GM23338 (cell line): ENCODE measurements at regions not wholly inside any gene's neighbourhood (a gene's known extent, or its start where the extent isn't known, plus 50 kb on each side); places are given as distances from the start of the nearest gene placed in this dataset.

Source experiments
- ATAC-seq: fragments of 200-7000 bp; cut with Tn5 transposase; 3 replicates; pipeline ENCODE4 v1.9.1; 2020
- DNase-seq: peaks from one replicate; pipeline ENCODE4 v3.0.0-alpha.2; 2015; ENCODE audit warnings: low spot score
- H2AFZ ChIP-seq: fragments of 200-600 bp; sonication (generic); 2 replicates; pipeline ENCODE4 v1.8.0; 2016; ENCODE audit warnings: antibody characterized with exemption, mild to moderate bottlenecking, moderate library complexity
- H3F3A ChIP-seq: fragments of 200-600 bp; sonication (generic); replicated peaks from 2 replicates; pipeline ENCODE4 v1.8.0; 2017; ENCODE audit warnings: antibody characterized with exemption, mixed run types, low read depth
- H3K27ac ChIP-seq: fragments of 200-600 bp; sonication (generic); 2 replicates; pipeline ENCODE4 v1.6.1; 2016; ENCODE audit warnings: low read depth
- H3K27me3 ChIP-seq: fragments of 200-600 bp; sonication (generic); 2 replicates; pipeline ENCODE4 v1.8.0; 2016; ENCODE audit warnings: mild to moderate bottlenecking, mixed run types, moderate library complexity; ENCODE audit not compliant: insufficient read depth
- H3K36me3 ChIP-seq: fragments of 200-600 bp; sonication (generic); 2 replicates; pipeline ENCODE4 v1.8.0; 2016; ENCODE audit warnings: mild to moderate bottlenecking; ENCODE audit not compliant: insufficient read depth
- H3K4me1 ChIP-seq: fragments of 200-600 bp; sonication (generic); 2 replicates; pipeline ENCODE4 v1.8.0; 2016; ENCODE audit warnings: mild to moderate bottlenecking, moderate library complexity; ENCODE audit not compliant: insufficient read depth
- H3K4me2 ChIP-seq: fragments of 200-600 bp; sonication (generic); 2 replicates; pipeline ENCODE4 v1.7.1; 2017; ENCODE audit warnings: mixed run types
- H3K4me3 ChIP-seq: fragments of 200-600 bp; sonication (generic); 2 replicates; pipeline ENCODE4 v1.6.1; 2016; ENCODE audit warnings: mixed run types
- H3K79me2 ChIP-seq: fragments of 200-600 bp; sonication (generic); replicated peaks from 2 replicates; pipeline ENCODE4 v1.8.0; 2017; ENCODE audit warnings: mild to moderate bottlenecking; ENCODE audit not compliant: insufficient read depth
- H3K9me2 ChIP-seq: fragments of 200-600 bp; sonication (generic); 2 replicates; pipeline ENCODE4 v1.8.0; 2017; ENCODE audit not compliant: insufficient read depth
- H4K20me1 ChIP-seq: fragments of 200-600 bp; sonication (generic); replicated peaks from 2 replicates; pipeline ENCODE4 v1.8.0; 2017; ENCODE audit warnings: mild to moderate bottlenecking; ENCODE audit not compliant: insufficient read depth
- H3K27ac Mint-ChIP-seq: 2 replicates; pipeline ENCODE4 v1.8.0; 2020; ENCODE audit warnings: inconsistent platforms, mild to moderate bottlenecking, moderate library complexity, mixed read lengths
- H3K27me3 Mint-ChIP-seq: 3 replicates; pipeline ENCODE4 v1.8.0; 2022; ENCODE audit warnings: low read depth, mild to moderate bottlenecking, moderate library complexity, mixed read lengths, inconsistent platforms; ENCODE audit not compliant: insufficient read depth, poor library complexity
- H3K36me3 Mint-ChIP-seq: 3 replicates; pipeline ENCODE4 v1.8.0; 2021; ENCODE audit warnings: low read depth, mild to moderate bottlenecking, inconsistent platforms, moderate library complexity, mixed read lengths
- H3K4me1 Mint-ChIP-seq: 3 replicates; pipeline ENCODE4 v1.8.0; 2020; ENCODE audit warnings: mild to moderate bottlenecking, inconsistent platforms, mixed read lengths
- H3K4me3 Mint-ChIP-seq: 3 replicates; pipeline ENCODE4 v1.8.0; 2021; ENCODE audit warnings: moderate library complexity, mild to moderate bottlenecking, inconsistent platforms, mixed read lengths
- H3K9me3 Mint-ChIP-seq: 3 replicates; pipeline ENCODE4 v1.8.0; 2020; ENCODE audit warnings: moderate library complexity, mild to moderate bottlenecking, inconsistent platforms, mixed read lengths
- CREB1 ChIP-seq: fragments of 250-450 bp; sonication (Bioruptor Pico); IDR thresholded peaks from 2 replicates; pipeline ENCODE4 v1.5.0; 2020; ENCODE audit warnings: low read depth, mild to moderate bottlenecking, moderate library complexity
- ETS1 ChIP-seq: IDR thresholded peaks from 2 replicates; pipeline ENCODE4 v1.6.1; 2016; ENCODE audit warnings: antibody characterized with exemption
- EZH2 ChIP-seq: fragments of 200-600 bp; sonication (generic); IDR thresholded peaks from one replicate; pipeline ENCODE4 v1.8.0; 2017; ENCODE audit warnings: antibody characterized with exemption, mild to moderate bottlenecking, low read depth; ENCODE audit not compliant: unreplicated experiment
- EZH2phosphoT487 ChIP-seq: fragments of 200-600 bp; sonication (generic); IDR thresholded peaks from one replicate; pipeline ENCODE4 v1.8.1; 2018; ENCODE audit warnings: antibody characterized with exemption; ENCODE audit not compliant: unreplicated experiment
- JUNB ChIP-seq: IDR thresholded peaks from one replicate; pipeline ENCODE4 v1.6.1; 2016; ENCODE audit warnings: antibody characterized with exemption; ENCODE audit not compliant: unreplicated experiment
- NANOG ChIP-seq: IDR thresholded peaks from 2 replicates; pipeline ENCODE4 v1.6.1; 2016; ENCODE audit warnings: antibody characterized with exemption, borderline replicate concordance
- POLR2AphosphoS5 ChIP-seq: IDR thresholded peaks from 2 replicates; pipeline ENCODE4 v1.6.1; 2016; ENCODE audit warnings: antibody characterized with exemption, low read depth
- STAT1 ChIP-seq: IDR thresholded peaks from one replicate; pipeline ENCODE4 v1.6.1; 2016; ENCODE audit warnings: antibody characterized with exemption; ENCODE audit not compliant: unreplicated experiment
- ZNF114 ChIP-seq: fragments of 250-450 bp; sonication (Bioruptor Pico); IDR thresholded peaks from 2 replicates; pipeline ENCODE4 v1.5.0; 2020; ENCODE audit warnings: mild to moderate bottlenecking, moderate library complexity
- ZNF331 ChIP-seq: fragments of 250-450 bp; sonication (Bioruptor Pico); IDR thresholded peaks from 2 replicates; pipeline ENCODE4 v1.5.0; 2020; ENCODE audit warnings: low read depth, mild to moderate bottlenecking, moderate library complexity
- ZNF462 ChIP-seq: fragments of 250-450 bp; sonication (Bioruptor Pico); IDR thresholded peaks from 2 replicates; pipeline ENCODE4 v1.5.0; 2020; ENCODE audit warnings: mild to moderate bottlenecking, moderate library complexity
- TF ChIP-seq, protein P1 (sequence below), 2 experiments: fragments of 200-600 bp in 1 of 2; sonication (generic) in 1 of 2; conservative IDR thresholded peaks; 2 replicates each; pipeline versions ENCODE4 v1.5.1 to v1.6.1; 2016 to 2017; ENCODE audit warnings: antibody characterized with exemption in 2 of 2, low read depth in 2 of 2, mild to moderate bottlenecking in 2 of 2, moderate library complexity in 1 of 2
- TF ChIP-seq, protein P2 (sequence below): IDR thresholded peaks from one replicate; pipeline ENCODE4 v1.6.1; 2018; ENCODE audit warnings: antibody characterized with exemption; ENCODE audit not compliant: unreplicated experiment

DNA sequence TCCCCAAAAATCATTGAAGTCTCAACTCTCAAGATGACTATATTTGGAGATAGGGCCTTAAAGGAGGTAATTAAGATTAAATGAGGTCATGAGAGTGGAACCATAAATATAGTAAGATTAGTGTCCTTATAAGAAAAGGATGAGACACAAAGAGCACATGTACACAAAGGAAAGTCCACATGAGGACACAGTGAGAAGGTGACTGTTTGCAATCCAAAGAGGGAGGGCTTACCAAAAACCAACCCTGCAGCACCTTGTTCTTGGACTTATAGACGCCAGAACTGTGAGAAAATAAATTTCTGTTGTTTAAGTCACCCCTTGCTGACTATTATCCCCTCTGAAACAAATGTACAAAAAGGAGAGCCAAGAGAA is 150.4 kb upstream of the SMLR1 start (continued):
- TF ChIP-seq, protein P1, sequence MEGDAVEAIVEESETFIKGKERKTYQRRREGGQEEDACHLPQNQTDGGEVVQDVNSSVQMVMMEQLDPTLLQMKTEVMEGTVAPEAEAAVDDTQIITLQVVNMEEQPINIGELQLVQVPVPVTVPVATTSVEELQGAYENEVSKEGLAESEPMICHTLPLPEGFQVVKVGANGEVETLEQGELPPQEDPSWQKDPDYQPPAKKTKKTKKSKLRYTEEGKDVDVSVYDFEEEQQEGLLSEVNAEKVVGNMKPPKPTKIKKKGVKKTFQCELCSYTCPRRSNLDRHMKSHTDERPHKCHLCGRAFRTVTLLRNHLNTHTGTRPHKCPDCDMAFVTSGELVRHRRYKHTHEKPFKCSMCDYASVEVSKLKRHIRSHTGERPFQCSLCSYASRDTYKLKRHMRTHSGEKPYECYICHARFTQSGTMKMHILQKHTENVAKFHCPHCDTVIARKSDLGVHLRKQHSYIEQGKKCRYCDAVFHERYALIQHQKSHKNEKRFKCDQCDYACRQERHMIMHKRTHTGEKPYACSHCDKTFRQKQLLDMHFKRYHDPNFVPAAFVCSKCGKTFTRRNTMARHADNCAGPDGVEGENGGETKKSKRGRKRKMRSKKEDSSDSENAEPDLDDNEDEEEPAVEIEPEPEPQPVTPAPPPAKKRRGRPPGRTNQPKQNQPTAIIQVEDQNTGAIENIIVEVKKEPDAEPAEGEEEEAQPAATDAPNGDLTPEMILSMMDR (conservative IDR thresholded peaks at IDR 0.05; ENCODE audit: low read depth in 2 of 2) = no peak
- TF ChIP-seq STAT1 (no peak), EZH2 (no peak), ZNF331 (CRISPR knock-in tag) (no peak), NANOG (no peak), POLR2AphosphoS5 (no peak), JUNB (no peak)

DNA sequence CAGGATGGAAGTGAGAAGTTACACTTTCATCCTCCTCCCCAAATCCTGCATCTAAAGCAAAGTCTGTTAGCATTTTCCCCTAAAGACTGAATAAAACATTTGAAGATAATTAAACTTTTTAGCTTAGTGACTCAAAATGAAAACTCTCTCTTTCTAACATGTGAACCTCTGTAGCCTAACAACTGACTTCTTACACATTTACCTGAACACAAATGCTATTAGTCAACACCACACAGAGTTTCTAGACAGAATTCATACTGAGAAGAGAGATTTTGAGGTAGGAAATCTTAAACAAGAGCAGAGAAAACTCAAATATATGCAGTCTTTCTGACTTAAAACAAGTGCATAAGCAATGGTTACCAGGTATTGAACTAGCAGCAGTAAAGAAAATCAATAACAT is 149.9 kb upstream of the SMLR1 start:
- Histone ChIP-seq H3K4me2 (no peak overlapping the region), H3F3A (no peaks in the 10 kb centered on the region), H3K36me3 (no peaks in the 10 kb centered on the region), H3K27ac (no peak overlapping the region), H3K4me3 (no peak overlapping the region), H3K27me3 (no peaks in the 10 kb centered on the region), H4K20me1 (no peaks in the 10 kb centered on the region), H3K4me1 (no peaks in the 10 kb centered on the region; the same call in 1 of the 2 replicates), H3K9me2 (no peaks in the 10 kb centered on the region), H2AFZ (no peak overlapping the region), H3K79me2 (no peaks in the 10 kb centered on the region)
- H3K27ac Mint-ChIP-seq = no peak overlapping the region
- H3K4me3 Mint-ChIP-seq = no peak overlapping the region
- no peaks in the 10 kb centered on the region for H3K27me3 Mint-ChIP-seq
- no peaks in the 10 kb centered on the region for H3K9me3 Mint-ChIP-seq
- H3K4me1 Mint-ChIP-seq = peaks cover 9% of the 10 kb centered on the region; the same call in 2 of the 3 replicates
- ATAC-seq = no peak
- DNase-seq = no peak
- no peaks in the 10 kb centered on the region for H3K36me3 Mint-ChIP-seq
- TF ChIP-seq, protein P2, sequence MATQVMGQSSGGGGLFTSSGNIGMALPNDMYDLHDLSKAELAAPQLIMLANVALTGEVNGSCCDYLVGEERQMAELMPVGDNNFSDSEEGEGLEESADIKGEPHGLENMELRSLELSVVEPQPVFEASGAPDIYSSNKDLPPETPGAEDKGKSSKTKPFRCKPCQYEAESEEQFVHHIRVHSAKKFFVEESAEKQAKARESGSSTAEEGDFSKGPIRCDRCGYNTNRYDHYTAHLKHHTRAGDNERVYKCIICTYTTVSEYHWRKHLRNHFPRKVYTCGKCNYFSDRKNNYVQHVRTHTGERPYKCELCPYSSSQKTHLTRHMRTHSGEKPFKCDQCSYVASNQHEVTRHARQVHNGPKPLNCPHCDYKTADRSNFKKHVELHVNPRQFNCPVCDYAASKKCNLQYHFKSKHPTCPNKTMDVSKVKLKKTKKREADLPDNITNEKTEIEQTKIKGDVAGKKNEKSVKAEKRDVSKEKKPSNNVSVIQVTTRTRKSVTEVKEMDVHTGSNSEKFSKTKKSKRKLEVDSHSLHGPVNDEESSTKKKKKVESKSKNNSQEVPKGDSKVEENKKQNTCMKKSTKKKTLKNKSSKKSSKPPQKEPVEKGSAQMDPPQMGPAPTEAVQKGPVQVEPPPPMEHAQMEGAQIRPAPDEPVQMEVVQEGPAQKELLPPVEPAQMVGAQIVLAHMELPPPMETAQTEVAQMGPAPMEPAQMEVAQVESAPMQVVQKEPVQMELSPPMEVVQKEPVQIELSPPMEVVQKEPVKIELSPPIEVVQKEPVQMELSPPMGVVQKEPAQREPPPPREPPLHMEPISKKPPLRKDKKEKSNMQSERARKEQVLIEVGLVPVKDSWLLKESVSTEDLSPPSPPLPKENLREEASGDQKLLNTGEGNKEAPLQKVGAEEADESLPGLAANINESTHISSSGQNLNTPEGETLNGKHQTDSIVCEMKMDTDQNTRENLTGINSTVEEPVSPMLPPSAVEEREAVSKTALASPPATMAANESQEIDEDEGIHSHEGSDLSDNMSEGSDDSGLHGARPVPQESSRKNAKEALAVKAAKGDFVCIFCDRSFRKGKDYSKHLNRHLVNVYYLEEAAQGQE = no peak
- no peak for TF ChIP-seq ZNF462 (CRISPR knock-in tag)
- TF ChIP-seq JUNB = no peak
- no peak for TF ChIP-seq CREB1 (CRISPR knock-in tag)
- TF ChIP-seq ZNF114 (CRISPR knock-in tag) = no peak
- TF ChIP-seq STAT1 = no peak
- TF ChIP-seq EZH2phosphoT487 = no peak
- TF ChIP-seq EZH2 = no peak
- TF ChIP-seq ETS1 = no peak
